Occipital lobe (tissue), 1 donor: ENCODE measurements at regions not wholly inside any gene's neighbourhood (a gene's known extent, or its start where the extent isn't known, plus 50 kb on each side); places are given as distances from the start of the nearest gene placed in this dataset.
"Not testable (repeated sequence)": the region's sequence is repeated elsewhere in the genome, so short reads cannot be mapped to it uniquely, and the experiment has no call there.

Experiments
- DNase-seq: peaks from one replicate; lab custom pipeline; 2025; lab: John Stamatoyannopoulos, UW

DNA sequence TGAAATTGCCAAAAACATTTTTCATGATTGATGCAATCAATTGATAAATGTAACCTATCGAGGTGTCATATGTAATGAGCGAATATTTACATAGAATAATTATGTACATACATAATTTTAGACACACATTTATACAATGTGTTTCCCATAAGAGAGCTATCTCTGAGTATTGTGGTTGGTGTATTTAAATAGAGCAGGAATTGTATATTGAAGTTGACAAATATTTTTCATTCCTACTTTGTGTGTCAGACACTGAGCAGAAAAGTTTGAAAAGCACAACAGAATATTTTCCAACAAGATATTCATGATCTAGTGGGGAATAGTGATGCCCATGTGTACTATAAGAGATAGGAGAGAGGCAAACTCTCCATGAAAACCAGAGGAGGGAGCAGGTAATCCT, 295.2 kb downstream of the ANKRD50 start:
- no peak for DNase-seq

GRCh38 chr4:124420166-124420695, 292.3 kb downstream of the ANKRD50 start:
- no peak for DNase-seq

DNA sequence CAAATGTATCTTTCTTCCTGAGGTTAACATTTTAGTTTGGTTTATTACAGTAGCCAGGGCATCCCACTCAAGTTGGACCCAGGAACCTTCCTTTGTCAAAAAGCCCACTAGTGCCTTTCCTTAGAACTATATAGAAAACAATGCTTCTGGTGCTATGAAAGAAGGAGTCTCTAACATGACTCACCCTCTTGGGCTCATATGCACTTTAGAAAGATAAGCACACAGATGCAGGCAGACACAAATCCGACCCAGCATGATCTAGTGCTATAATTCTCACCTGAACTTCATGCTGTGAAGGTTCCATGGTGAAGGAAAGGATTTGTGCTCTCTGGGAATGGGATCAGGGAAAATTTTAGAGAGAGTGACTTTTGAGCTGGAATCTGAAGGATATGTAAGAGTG, 289.4 kb downstream of the ANKRD50 start:
- DNase-seq, result no peak

- DNase-seq, result no peak
Observed at GRCh38 chr4:124426279-124426678, 286.3 kb downstream of the ANKRD50 start.

DNA sequence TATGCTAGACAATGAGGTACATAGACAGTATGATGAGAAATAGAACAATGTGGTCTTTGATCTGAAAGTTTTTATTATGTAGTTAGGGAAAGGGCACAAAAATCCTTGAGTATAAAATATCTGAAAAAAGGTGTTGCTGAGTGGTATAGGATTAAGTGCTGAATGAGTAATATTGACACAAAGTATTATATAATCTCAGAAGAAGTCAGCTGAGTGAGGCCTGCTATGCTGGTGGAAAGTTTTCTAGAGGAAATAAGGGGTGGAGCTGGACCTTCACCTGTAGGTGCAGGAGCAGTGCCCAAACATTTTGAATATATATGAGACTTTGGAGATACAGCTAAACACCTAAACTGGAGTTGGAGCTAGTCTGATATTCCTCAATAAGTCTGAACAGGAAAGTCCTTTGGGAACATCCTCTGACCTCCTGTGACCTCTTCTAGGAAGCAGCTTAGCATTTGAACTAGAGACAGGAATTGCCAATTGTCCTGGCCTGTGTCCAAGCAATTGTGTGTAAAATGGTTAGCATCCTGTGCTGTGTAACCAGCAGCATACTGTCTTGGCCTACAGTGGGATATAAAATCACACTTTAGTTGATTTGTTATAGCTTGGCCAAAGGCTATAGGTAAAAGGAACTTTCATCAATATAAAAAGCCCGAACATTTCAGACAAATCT, 285.3 kb downstream of the ANKRD50 start:
- DNase-seq, result no peak

- DNase-seq, result no peak
Observed at GRCh38 chr4:124428648-124429047, 283.9 kb downstream of the ANKRD50 start.

DNA sequence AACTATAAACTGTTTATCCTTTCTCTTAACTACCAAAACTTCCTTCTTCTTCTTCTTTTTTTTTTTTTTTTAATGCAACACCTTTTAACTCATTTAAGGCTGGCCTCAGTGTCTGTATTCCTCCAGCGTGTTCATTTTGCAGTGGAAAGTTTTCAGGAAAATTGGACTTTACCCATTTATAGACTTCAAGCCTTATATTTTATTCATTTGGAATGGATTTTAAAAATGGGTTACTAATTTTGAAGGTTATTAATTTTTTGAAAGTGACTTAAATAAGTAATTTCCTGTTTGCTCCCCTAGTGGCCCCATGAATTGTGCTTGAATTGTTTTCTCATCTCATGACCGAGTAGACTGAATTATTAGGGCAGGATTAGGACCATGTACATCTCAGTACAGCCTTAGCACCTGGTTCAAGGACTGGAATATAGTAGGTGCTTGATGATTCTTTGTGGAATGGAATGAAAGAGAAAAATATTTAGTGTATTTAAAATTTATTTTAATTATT, 282.7 kb downstream of the ANKRD50 start:
- DNase-seq, result no peak

DNA sequence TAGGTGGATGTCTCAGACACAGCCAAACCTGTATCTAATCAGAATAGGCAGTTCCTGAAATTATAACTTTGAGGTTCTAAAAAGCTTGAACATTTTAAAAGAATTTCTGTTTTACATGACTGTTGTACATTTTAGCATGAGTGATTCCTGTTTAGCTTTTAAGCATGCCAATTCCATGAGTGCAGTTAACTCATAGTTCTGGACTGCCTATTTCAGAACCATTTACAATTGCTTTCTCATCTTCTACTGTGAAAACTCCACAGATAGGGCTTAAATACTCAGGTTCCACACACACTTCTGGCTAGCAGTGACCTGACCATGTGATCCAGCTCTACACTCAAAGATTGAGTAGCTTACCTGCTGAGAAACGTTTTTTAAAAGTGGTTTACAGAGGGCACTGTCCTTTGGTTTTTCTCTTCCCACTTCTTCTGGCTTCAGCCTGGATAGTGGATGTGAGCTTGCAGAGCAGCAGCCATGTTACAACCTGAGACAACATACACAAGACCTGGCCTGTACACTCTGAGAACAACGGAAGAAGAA, 280.8 kb downstream of the ANKRD50 start:
- DNase-seq, result no peak

GRCh38 chr4:124432500-124432899, 280.0 kb downstream of the ANKRD50 start:
- DNase-seq, result no peak

- DNase-seq, result no peak
Observed at GRCh38 chr4:124433044-124433443, 279.5 kb downstream of the ANKRD50 start.

GRCh38 chr4:124433500-124433899, 279.0 kb downstream of the ANKRD50 start:
- DNase-seq, result no peak

DNA sequence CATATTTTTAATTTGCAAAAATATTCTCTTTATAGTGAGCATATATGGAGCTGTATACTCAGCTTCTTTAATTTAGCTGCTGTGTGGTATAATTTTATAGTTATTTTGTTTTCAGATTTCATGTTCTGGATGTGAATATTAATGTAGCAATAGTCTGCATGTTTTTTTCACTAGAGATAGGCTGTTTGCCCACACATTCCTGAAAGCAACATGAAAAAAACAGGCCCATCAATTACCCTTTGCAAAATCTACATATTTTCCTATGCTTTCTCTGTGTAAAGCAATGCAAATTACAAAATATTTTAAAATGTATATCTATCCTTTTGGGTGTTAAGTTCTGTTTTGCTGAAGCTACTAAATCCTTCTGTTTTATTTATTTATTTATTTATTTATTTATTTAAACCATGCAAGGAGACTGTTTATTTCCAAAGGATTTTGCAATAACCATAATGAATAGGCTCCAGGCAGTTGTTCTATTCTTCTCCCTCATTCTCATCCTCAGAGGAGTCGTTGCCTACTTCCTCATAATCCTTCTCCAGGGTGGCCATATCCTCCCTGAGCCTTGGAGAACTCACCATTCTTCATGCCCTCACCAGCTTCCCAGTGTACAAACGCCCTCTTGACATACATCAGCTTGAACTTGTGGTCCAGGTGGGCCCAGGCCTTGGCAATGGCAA, 277.1 kb downstream of the ANKRD50 start:
- DNase-seq, result no peak

DNA sequence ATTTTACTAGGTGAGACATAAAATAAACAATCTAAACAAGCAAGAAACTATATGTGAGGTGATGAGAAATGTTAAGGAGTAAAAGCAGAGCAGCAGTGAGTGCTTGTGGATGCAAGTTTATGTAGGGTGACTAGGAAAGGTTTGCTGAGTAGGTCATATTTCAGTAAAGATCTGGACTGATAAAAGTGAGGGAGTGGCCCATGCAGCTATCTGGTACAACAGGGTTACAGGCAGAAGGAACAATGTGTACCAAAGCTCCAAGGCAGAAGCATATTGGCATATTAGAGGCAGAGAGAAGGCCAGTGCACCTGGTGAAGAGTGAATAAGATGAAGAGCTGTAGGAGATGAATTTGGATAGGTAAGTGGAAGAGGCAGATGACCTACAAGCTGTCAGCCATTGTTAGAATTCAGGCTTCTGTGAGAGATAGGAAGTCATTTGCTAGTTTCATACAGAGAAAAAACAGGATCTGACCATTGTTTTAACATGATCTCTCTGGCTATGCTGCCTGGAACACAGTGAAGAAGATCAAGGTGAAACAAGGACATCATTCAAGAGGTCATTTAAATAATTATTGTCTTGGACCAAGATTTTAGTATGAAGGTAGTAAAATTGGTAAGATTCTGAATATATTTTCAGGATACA, 274.6 kb downstream of the ANKRD50 start:
- DNase-seq, result no peak

GRCh38 chr4:124445071-124445470, 267.5 kb downstream of the ANKRD50 start:
- DNase-seq, result no peak

DNA sequence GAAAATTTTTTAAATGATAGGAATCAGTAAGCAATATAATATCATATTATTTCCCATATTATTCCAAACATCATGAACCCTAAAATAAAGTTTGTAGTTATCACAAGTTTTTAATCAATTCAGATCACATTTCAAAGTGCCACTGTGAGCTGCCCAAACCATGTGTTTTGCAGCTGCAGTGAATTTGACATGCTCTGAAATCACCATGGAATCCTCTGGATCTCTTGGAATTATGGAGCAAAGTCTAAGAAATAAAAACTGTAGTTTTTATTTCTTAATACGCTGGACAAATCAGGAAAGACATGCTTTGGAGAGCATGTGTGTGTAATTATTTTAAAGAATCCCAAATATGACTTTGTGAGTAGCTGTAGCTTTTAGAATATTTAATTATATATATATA, 262.7 kb downstream of the ANKRD50 start:
- no peak for DNase-seq

DNA sequence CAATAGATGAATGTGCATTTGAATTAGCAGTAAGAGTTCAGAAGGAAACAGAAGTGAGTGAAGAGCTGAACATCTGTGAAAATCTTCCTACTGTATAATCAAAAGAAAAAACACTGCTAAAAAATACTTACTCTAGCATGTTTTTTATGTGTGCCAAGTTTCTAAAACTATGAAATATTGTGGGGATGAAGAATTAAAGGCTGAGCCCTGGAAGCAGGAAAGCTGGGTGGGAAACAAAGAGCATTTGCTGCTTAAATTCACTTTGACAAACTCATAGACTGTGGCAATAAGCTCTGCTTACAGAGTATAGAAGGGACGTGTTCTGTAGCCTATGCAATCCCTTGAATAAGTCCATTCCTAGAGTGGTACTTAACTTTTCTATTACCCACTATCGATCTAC, 261.7 kb downstream of the ANKRD50 start:
- DNase-seq, result no peak

DNA sequence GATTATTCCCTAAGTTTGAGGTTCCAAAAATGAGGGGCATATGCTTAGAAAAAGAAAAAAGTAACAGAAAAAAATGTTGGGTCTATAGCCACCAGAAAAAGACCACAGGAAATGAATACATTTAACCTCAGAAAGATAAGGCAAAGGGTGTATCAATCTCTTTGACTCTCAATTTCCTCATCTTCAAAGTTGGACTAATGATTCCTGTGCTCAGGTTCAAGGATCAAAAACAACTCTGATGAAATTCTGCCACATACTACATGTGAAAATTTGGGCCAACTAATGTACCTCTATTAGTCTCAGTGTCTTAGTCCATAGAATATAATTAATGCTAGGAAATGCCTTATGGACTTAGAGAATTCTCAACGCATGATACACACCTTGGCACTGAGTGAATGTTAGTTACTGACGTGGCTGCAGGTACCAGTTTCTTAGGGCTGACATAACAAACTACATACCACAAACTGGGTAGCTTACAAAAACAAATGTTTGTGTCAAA, 257.7 kb downstream of the ANKRD50 start:
- DNase-seq, result no peak

DNA sequence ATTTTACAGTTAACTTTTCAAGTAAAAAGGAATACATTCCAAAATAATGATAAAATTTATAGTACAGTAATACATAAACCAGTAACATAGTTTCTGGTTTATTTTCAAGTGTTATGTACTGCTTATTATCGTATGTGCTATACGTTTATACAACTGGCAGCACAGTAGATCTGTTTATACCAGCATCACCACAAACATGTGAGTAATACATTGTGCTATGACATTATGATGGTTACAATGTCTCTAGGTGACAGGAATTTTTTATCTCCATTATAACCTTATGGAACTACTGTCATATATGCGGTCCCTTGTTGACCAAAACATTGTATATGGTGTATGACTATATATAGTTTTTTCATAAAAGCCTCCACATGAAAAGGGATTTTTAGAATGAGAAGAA, 256.9 kb downstream of the ANKRD50 start:
- no peak for DNase-seq

GRCh38 chr4:124459196-124459940, 253.2 kb downstream of the ANKRD50 start:
- DNase-seq, result no peak

DNA sequence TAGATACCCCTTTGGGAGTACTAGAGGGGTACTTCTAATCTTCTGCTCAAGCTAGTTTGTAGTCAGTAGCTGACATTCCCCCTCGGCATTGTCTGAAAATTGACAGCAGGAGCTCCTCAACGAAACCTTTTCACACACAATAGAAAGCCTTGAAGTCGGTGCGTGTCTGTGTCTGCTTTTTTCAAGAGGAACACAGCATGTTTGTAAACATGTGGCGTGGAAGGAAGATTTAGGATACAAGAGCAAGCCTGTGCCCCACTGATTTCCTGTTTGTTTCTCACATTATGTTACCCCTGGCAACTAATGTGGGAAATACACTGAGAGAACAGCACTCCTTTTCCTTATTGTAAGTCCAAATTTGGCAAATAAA, 252.6 kb downstream of the ANKRD50 start:
- no peak for DNase-seq

- DNase-seq, result not testable (repeated sequence)
Observed at GRCh38 chr4:124461592-124461991, 250.9 kb downstream of the ANKRD50 start.
